Transverse colon (tissue), 4 donors: ENCODE measurements at regions not wholly inside any gene's neighbourhood (a gene's known extent, or its start where the extent isn't known, plus 50 kb on each side); places are given as distances from the start of the nearest gene placed in this dataset.

Experiments used
- DNase-seq: peaks from one replicate; pipeline ENCODE4 v3.0.0-alpha.2; 2019
- H3K27ac ChIP-seq, 4 donors: fragments of 200-600 bp; sonication (generic); 2 replicates each; pipeline ENCODE4 v1.5.1; 2016 to 2018; ENCODE audit warnings: inconsistent platforms in 4 of 4
- H3K27me3 ChIP-seq: fragments of 200-600 bp; sonication (generic); 2 replicates; pipeline ENCODE4 v1.5.1; 2017; ENCODE audit warnings: inconsistent platforms
- H3K36me3 ChIP-seq, 4 donors: fragments of 200-600 bp; sonication (generic); 2 replicates each; pipeline ENCODE4 v1.5.1; 2017 to 2019; ENCODE audit warnings: inconsistent platforms in 4 of 4
- H3K4me1 ChIP-seq, 4 donors: fragments of 200-600 bp; sonication (generic); 2 replicates each; pipeline ENCODE4 v1.5.1; 2017 to 2020; ENCODE audit warnings: inconsistent platforms in 4 of 4
- H3K4me3 ChIP-seq, 4 donors: fragments of 200-600 bp; sonication (generic); 1 replicate in 1 of 4; 2 replicates in 3 of 4; pipeline versions ENCODE4 v1.5.1 to v1.6.1; 2017 to 2019; ENCODE audit warnings: inconsistent platforms in 4 of 4
- H3K9me3 ChIP-seq, 2 donors: fragments of 200-600 bp; sonication (generic); 2 replicates each; pipeline ENCODE4 v1.5.1; 2017 to 2019; ENCODE audit warnings: inconsistent platforms in 2 of 2
- EP300 ChIP-seq: sonication (generic); formaldehyde crosslinking; IDR thresholded peaks from one replicate; pipeline ENCODE4 v1.6.1; 2017; ENCODE audit warnings: antibody characterized with exemption, low read depth
- POLR2A ChIP-seq: fragments of 450-650 bp; IDR thresholded peaks from one replicate; pipeline ENCODE4 v1.6.1; 2016; ENCODE audit warnings: antibody characterized with exemption, mild to moderate bottlenecking, moderate library complexity
- POLR2AphosphoS5 ChIP-seq, 3 donors: sonication (generic); formaldehyde crosslinking; IDR thresholded peaks; one replicate each; pipeline ENCODE4 v1.6.1; 2016; ENCODE audit warnings: antibody characterized with exemption in 3 of 3
- WGBS, 2 donors: methylation state at CpG; one replicate each; pipeline ENCODE4 v1.1.5; 2018; ENCODE audit warnings: low coverage in 1 of 2; 5-methylcytosine and 5-hydroxymethylcytosine counted together
- in situ Hi-C, 4 donors: fragments of 200-750 bp; cut with MboI; loops; one replicate each; pipeline versions ENCODE4 v1.15.0 to v1.15.1; 2017; ENCODE audit warnings: low sequenced_read_pairs in 3 of 4, low pct_ligation_motif_present in 1 of 4, low pct_unique_long_range_greater_than_20kb in 1 of 4
- intact Hi-C: fragments of 100-400 bp; cut with DNase I; formaldehyde crosslinking; loops from one replicate; pipeline ENCODE4 v1.15.1; 2023; ENCODE audit warnings: low total_unique reads
- TF ChIP-seq, protein P1 (sequence below), 5 experiments: fragments of 200-600 bp in 3 of 5; fragments of 450-650 bp in 2 of 5; sonication (generic) in 3 of 5; IDR thresholded peaks; 1 replicate in 2 of 5; 2 replicates in 3 of 5; pipeline ENCODE4 v1.5.1; 2016 to 2017; ENCODE audit warnings: antibody characterized with exemption in 5 of 5, inconsistent platforms in 3 of 5, mild to moderate bottlenecking in 2 of 5, moderate library complexity in 1 of 5

DNA sequence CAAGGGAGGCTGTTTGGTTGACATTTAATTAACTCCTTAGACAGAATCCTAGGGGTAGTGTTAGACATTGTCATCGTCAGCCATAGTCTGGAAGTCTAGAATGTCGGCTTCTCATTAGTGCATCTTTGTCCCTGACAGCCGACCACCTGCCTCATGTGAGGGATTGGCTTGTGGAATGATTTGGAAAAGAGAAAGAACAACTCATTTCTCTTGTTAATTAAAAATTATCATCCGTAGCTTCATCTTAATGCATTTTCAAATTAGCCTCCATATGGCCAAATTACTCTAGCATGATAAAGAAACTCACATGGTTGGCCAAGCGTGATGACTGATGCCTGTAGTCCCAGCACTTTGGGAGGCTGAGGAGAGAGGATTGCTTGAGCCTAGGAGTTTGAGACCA, 97.7 kb upstream of the PARD3 start:
- intact Hi-C loops: no loop called here
- H3K4me1 ChIP-seq: peaks cover 0 to 3% (median 0%) of the 10 kb centered on the region in 4 donors
- no peaks in the 10 kb centered on the region for H3K9me3 ChIP-seq
- WGBS, 2 donors: 81 to 90% methylated on average over 5 of the region's 5 CpGs
- H3K4me3 ChIP-seq: no peak overlapping the region
- in situ Hi-C loops: no loop called here
- no peaks in the 10 kb centered on the region for H3K27me3 ChIP-seq
- no peak for DNase-seq
- H3K36me3 ChIP-seq: no peaks in the 10 kb centered on the region
- TF ChIP-seq POLR2A (no peak), POLR2AphosphoS5 (IDR thresholded peaks at IDR 0.05) (no peak), EP300 (no peak)
- TF ChIP-seq, protein P1, sequence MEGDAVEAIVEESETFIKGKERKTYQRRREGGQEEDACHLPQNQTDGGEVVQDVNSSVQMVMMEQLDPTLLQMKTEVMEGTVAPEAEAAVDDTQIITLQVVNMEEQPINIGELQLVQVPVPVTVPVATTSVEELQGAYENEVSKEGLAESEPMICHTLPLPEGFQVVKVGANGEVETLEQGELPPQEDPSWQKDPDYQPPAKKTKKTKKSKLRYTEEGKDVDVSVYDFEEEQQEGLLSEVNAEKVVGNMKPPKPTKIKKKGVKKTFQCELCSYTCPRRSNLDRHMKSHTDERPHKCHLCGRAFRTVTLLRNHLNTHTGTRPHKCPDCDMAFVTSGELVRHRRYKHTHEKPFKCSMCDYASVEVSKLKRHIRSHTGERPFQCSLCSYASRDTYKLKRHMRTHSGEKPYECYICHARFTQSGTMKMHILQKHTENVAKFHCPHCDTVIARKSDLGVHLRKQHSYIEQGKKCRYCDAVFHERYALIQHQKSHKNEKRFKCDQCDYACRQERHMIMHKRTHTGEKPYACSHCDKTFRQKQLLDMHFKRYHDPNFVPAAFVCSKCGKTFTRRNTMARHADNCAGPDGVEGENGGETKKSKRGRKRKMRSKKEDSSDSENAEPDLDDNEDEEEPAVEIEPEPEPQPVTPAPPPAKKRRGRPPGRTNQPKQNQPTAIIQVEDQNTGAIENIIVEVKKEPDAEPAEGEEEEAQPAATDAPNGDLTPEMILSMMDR (IDR thresholded peaks at IDR 0.05): no peak
- H3K27ac ChIP-seq: no peak overlapping the region

DNA sequence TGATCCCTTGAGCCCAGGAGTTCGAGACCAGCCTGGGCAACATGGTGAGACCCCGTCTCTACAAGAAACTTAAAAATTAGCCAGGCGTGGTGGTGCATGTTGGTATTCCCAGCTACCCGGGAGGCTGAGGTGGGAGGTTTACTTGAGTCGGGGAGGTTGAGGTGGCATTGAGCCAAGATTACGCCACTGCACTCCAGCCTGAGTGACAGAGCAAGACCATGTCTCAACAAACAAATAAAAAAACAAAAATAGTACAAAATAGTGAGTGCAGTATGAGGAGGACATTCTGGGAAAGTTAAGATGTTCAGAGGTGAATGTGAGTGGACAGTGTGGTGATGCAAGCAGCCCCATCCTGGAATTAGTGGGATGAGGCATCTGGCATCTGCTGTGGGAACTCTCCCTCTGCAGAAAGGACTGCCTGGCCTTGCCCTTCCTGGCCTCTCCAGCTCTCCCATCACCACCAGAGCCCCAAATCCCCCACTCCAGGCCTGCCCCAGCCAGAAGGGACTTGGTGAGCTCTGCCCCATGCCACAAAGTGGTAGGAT, 96.6 kb upstream of the PARD3 start:
- 93% methylated on average over 6 of the region's 6 CpGs; no CpG with 5 or more reads in 1 of the 2 donors for WGBS, 2 donors
- Histone ChIP-seq H3K4me1 (peaks cover 0 to 3% (median 0%) of the 10 kb centered on the region in 4 donors), H3K4me3 (no peak overlapping the region), H3K9me3 (no peaks in the 10 kb centered on the region), H3K36me3 (no peaks in the 10 kb centered on the region), H3K27ac (no peak overlapping the region), H3K27me3 (no peaks in the 10 kb centered on the region)
- no peak for DNase-seq
- in situ Hi-C loops: no loop called here
- TF ChIP-seq, protein P1 (IDR thresholded peaks at IDR 0.05): no peak
- TF ChIP-seq POLR2A (no peak), EP300 (no peak), POLR2AphosphoS5 (IDR thresholded peaks at IDR 0.05) (no peak)
- intact Hi-C loops: no loop called here

DNA sequence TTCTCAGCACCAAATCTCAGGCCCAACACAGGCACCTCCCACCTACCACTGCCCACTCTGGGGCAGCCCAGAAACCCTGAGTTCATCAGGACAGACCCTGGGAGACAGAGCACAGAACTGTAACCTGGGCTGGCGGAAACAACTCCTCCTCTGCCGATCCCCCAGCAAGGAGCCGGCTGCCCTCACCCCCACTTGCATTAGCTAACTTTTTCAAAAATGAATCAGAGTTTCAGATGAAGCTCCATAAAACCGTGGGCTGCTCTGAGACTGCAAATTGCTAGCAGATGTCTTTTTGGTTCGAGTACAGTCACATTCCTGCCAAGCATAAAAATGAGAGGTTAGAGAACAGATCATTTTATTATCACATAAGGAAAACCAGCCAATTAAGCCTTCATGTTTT, 93.4 kb upstream of the PARD3 start:
- H3K9me3 ChIP-seq: no peaks in the 10 kb centered on the region
- intact Hi-C loops (no loop called here), in situ Hi-C loops (no loop called here)
- H3K4me3 ChIP-seq: no peak overlapping the region
- DNase-seq: no peak
- H3K36me3 ChIP-seq: no peaks in the 10 kb centered on the region
- WGBS, 2 donors: 58% methylated on average over 5 of the region's 5 CpGs; no CpG with 5 or more reads in 1 of the 2 donors
- no peaks in the 10 kb centered on the region for H3K27me3 ChIP-seq
- TF ChIP-seq EP300 (no peak), POLR2A (no peak), POLR2AphosphoS5 (IDR thresholded peaks at IDR 0.05) (no peak)
- TF ChIP-seq, protein P1 (IDR thresholded peaks at IDR 0.05): no peak
- H3K27ac ChIP-seq: no peak overlapping the region
- peaks cover 0 to 3% (median 0%) of the 10 kb centered on the region in 4 donors for H3K4me1 ChIP-seq

DNA sequence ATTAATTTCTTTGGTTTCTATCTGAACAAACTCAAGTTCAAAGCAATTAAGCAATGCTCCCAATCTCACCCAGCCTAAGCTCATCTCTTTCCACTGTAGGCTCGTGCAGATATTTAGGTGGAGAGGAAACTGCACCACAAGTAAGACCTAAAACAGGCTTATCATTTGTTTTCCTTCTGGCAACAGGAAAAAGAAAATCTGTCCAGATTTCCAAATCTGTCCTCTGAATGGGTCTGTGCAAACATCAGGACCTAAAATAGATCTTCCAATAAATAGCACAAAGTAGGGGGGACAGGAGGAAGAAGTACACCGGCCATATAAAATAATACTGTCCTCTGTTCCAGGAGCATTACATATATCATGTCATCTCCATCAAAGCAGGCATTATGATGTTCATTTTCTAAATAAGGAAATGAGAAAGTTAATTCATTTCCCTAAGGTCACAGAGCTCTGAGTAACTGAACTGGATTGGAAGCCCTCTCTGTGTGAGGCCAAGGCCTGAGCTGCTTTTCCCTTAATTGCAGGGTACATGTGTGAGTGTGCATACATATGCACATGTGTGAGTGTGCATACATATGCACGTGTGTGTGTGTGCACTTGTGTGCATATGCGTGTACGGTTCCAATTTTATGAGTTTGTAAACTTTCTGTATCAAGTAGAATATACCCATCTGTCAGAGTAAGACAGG, 92.8 kb upstream of the PARD3 start:
- Histone ChIP-seq H3K36me3 (no peaks in the 10 kb centered on the region), H3K27ac (no peak overlapping the region), H3K4me3 (no peak overlapping the region), H3K9me3 (no peaks in the 10 kb centered on the region), H3K4me1 (peaks cover 0 to 3% (median 0%) of the 10 kb centered on the region in 4 donors), H3K27me3 (no peaks in the 10 kb centered on the region)
- intact Hi-C loops (no loop called here), in situ Hi-C loops (no loop called here)
- WGBS, 2 donors: 55 to 63% methylated on average over 5 of the region's 5 CpGs
- TF ChIP-seq POLR2A (no peak), EP300 (no peak), POLR2AphosphoS5 (IDR thresholded peaks at IDR 0.05) (no peak)
- TF ChIP-seq, protein P1 (IDR thresholded peaks at IDR 0.05): no peak
- DNase-seq: no peak
